HG03565 (cell line): ENCODE measurements at regions not wholly inside any gene's neighbourhood (a gene's known extent, or its start where the extent isn't known, plus 50 kb on each side); places are given as distances from the start of the nearest gene placed in this dataset.

Experiments used
- ATAC-seq: cut with Tn5 transposase; IDR thresholded peaks from one replicate; pipeline ENCODE4 v1.9.1; 2021; ENCODE audit warnings: mild to moderate bottlenecking, moderate library complexity; ENCODE audit not compliant: unreplicated experiment

DNA sequence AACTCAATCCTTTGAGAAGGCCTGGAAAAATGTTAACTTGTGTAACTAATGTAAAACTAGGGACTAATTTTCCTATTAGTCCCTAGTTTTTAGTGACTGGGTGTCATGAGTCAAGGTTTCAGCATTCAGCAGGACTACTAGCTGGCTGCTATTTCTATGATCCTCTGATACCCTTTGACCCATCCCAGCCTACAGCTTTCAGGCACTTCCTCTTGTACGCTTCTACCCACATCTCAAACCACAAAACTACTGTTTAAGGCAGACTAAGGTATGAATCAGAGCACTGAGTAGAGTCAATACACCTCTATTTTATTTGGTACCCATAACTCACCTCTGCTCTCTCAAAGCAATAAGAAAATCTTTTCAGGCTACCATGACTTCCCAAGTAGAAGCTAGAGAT, 809.6 kb downstream of the PDHA2 start:
- ATAC-seq, result no peak

DNA sequence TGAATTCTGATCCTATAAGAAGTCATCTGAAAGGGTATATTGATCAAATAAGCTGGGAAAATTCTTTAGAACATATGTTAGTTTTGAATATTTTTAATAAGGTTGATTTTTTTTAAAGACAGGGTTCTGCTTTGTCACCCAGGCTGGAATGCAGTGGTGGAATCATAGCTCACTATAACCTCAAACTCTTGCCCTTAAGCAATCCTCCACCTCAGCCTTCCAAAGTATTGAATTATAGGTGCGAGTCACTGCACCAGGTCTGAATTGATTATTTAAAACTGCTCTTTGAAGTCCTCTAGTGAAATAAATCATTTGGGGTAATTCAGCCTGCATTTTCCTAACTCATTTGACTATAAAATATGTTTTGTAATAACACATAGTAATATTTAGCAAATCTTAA, 812.3 kb downstream of the PDHA2 start:
- no peak for ATAC-seq

DNA sequence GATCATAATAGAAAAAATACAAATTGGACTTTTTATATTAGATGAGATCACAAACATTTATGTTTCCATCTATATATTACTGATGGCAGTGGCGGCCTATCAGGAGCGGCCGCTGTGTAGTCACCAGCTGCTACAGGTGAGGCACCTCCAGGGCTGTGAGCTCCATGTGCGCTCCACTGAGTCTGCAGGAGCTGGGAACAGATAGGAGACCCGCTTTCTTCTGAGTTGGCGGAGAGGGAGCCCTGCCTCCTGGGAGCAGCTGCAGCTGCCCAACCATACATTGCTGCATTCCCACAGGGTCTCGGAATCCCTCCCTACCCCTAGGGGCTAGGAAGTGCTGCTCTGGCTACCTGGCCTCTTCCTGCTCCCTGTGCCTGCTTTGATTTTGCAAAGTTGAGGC, 812.9 kb downstream of the PDHA2 start:
- ATAC-seq, result no peak

DNA sequence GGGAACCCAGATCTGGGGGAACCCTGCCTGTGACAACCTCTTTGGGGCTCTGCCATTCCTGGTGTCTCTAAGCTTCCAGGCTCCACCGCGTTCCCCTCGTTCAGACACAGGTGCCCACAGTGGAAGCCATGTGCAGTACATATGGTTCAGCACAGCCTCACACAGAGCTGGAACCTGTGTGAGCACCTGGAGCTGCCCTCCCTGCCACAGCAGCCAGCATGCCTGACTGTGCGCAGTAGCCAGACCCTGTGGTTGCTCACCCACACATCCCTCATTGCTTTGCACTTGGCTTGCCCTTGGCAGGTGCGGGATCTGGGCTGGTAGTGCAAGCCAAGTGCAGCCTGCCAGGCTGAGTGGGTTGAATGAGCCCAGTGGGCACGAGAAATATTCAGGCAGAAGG, 814.2 kb downstream of the PDHA2 start:
- ATAC-seq, result no peak

DNA sequence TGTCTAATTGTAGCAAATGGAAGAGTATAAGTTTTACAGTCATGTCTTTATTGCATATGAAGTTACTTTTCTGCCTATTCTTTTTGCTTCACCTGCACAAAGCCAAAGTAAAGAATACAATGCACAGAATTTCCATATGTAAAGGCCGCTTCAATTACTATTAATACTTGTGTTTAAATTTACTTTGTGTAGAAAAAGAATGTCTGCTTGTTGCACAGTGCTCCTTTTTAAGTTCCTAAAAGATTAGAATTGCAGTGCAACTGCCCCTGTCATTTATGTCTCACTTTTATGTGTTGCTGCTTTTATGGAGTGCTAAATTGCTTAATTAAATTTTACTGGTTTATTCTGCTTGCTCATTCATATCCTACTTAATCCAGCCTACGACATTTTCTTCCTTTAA, 830.5 kb downstream of the PDHA2 start:
- ATAC-seq, result no peak

DNA sequence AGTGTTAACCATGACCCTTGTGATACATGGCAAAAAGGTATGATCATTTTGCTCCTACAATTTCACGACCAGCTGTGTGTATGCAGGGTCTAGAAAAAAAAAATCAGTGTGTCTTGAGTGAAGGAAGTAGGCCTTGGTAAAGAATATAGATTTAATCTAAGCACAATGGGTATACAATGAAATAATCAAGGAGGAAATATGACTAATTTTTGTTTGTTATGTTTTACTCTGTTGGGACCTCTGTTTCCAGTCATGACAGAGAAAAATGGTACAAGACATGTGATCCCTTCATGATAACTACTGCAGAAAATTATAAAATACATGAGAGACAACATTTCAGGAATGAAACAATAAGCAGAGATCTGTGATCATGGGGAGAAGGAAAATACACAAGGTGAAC, 835.5 kb downstream of the PDHA2 start:
- ATAC-seq, result no peak

DNA sequence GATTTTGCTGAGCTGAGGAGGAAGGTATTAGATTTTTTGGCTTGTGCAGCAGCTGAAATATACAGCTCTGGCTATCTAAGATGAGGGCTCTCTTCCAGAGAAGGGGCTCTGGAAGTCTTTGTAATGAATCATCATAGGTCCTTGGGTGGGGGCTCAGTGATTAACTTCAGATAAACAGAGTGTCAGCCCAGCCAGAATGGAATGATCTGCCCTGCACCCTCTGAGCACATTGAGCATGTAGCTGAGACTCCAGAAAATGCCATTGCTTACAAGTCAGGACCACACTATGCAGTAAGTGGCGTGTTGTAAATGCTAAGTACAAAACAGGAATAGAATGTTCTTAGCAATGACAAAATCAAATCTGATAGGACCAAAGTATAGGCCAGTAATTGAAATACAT, 836.0 kb downstream of the PDHA2 start:
- no peak for ATAC-seq

DNA sequence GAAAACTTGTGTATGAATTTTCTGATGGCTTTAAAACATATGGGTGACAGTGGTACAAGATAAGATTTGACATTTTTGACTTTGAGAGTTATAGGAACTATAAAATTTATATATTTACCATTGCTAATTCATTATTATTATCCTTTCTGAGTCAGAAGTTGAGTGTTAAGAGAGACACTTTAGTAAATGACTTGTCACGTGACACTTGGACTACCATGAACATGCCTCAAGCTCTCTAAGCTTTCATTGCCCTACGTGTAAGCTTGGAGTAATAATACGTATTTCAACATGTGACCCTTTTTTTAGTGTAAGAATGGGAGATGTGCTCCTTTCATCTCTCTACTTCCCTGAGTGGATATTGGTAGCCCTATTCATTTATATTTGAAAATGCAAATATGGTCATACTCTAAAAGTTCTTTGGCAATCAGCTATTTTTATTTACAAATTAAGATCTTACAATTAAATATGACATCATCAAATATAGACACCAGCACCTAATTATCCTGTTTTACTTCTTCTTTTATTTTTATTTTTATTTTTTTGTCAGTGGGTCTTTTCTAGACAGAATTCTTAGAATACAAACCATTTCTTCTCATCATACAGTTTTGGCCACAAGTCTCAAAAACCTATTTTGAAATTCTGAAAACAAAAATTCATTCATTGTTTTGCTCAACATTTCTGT, 837.0 kb downstream of the PDHA2 start:
- ATAC-seq, result no peak

DNA sequence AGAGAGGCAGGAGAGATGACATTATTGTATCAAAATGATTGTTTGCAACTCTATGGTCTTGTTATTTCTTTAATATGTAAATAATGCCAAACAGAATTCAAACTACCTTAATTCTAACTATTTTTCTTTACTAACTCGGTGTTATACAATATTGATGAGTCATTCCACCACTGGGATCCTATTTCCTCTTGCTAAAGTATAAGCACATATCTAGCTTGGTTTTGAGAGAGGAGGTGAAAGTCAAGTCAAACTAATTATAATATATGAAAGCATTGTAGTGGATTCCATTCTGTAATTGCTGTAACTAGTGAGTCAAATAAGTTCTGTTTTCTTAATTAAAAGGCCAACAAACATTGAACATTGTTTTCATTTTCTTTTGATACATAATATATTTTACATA, 837.6 kb downstream of the PDHA2 start:
- no peak for ATAC-seq

DNA sequence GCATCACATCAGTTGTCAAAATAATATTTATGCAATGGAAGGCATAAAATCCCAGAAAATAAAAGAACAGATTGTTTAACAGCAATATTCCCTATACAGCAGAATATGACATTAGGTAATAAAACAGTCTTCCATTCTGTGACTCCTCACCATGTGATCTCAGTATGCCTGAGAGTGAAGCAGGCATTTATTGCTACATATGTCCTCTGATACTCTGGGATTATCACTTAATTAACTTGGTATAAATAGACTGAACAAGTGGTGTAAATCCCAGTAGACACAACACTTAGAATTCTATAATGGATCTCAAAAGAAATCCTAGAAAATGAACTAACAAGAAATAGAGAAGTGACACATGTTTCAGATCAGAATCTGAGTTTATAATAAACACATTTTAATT, 841.3 kb downstream of the PDHA2 start:
- ATAC-seq, result no peak

DNA sequence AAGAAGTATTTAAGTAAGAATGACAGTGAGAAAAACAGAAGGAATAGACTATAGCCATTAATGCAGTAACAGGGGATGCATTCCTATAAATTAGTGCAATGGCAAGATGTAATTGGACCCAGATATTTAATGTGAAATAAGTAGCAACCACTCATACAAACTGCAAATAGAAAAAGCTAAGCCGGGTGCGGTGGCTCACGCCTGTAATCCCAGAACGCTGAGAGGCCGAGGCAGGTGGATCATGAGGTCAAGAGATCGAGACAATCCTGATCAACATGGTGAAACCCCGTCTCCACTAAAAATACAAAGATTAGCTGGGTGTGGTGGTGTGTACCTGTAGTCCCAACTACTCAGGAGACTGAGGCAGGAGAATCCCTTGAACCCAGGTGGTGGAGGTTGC, 845.8 kb downstream of the PDHA2 start:
- no peak for ATAC-seq

DNA sequence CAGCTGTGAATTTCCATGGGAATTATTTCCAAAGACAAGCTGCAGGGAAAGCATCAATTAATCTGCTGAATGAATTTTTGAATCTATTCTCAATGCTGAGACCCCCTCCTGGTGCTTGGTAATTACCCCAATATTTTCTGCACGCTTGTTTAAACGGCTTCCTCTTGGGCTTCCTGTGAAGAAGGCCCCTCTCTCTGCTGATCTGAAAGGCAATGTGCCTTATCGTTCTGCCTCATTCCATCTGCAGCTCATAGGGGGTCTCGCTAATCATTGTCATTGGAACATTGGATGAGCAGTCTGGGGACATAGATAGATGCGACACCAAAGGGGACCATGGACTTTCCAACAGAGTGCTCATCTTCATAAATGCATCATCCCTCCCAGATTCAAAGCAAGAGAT, 851.6 kb downstream of the PDHA2 start:
- ATAC-seq, result no peak

DNA sequence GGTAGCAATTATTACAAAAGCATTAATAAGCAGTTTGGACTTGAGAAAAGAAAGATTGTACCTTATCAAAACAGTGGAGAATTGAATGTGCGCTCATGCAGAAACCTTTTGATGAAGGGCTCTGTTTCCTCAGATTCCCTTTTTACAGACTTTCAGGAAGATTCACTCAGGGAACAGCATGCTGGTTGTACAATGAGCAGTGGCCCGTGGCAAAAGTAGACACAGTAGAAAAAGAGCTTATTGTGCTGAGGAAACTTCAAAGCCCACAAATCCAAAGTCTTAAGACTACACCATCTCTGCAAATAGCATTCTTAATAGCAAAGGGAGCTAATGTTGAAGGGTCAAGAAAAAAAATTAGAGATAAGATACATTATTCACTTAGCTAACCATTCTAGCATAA, 858.9 kb downstream of the PDHA2 start:
- ATAC-seq, result no peak

DNA sequence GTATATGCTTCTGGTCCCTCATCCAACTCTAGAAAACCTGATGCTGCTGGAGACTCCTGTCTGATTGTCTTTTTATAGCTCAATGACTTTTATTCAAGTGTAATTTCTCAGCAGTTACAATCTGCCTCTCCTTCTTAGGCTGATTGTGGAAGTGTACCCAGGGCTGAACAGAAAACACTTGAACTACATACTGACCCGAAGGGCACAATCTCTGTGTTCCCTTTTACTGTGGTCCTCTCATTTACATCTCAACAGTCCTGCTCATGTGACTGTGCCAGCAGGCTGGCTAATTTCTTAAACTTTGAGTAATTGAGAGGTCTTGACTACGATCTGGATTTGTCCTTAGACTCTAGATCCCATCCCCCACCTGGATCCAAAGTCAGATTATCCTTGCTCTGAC, 863.4 kb downstream of the PDHA2 start:
- no peak for ATAC-seq

DNA sequence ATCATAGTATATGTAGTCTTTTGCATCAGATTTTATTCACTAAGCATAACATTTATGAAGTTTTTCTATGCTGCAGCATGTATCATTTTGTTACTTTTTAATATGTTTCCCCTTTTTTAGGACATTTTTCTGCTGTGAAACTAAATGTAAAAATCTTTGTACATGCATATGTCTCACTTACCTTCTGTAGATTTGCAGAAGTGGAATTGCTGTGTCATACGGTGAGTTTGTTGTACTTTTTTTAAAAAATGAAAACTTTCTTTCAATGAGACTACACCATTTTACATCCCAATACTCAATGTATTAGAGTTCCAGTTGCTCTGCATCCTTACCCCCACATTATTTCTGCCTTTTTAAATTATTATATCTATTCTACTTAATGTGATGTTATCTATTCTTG, 868.9 kb downstream of the PDHA2 start:
- ATAC-seq, result no peak

DNA sequence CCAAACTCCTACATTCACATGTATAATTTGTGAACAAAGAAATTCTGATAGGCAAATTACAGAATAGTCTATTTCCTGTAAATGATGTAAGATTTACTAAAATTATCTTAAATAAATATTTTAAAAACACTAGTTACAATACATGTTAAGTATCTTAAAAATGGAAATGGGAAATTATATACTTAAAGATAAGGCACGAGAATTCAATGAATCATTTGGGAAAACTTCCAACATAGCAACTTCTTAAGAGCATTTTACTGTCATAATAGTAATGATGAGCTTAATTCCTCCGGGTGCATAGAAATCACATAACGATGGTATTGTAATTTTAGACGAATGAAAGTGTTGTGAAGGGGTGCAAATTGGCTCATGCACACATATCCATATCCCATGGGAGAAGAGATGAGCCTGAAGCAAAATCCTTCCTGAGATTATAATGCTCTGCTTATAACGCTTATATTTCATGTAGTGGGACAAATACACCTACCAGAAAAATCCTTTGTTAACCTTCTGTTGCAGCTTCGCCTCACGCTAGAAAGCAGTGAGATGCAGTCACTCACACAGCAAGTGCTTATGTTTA, 873.5 kb downstream of the PDHA2 start:
- ATAC-seq, result no peak

DNA sequence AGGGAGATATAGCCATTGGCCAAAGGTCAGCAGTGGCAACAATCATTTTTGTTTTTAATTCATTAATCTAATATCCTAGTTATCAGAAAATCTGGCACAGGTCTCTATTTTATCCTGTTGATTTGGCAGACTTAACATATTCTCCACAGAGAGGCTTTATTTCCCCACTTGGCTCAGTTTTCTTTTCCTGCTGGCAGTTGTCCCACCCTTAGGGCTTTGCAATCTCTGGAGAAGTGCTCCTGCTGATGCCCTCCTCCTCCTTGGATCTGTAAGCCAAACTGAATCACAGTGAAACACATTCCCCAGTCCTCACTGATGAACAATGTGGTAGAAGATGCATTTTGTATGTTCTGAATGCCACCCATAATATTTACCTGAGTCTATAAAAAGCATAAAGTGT, 889.7 kb downstream of the PDHA2 start:
- no peak for ATAC-seq

DNA sequence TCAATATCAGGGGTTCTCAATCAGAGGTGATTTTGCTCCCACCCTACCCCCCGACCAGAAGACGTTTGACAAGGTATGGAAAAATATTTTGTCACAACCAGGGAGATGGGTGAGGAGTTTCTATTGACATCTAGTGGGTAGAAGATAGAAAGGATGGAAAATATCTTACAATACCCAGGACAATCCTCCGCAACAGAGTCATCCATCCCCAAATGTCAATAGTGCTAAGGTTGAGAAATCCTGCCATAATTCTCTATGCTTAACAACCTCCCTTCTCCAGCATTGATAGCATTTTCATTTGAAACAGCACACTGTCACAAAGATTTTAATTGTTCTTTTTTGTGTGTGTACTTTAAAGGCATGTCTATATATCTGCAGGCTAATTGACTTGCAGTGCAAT, 890.5 kb downstream of the PDHA2 start:
- no peak for ATAC-seq

DNA sequence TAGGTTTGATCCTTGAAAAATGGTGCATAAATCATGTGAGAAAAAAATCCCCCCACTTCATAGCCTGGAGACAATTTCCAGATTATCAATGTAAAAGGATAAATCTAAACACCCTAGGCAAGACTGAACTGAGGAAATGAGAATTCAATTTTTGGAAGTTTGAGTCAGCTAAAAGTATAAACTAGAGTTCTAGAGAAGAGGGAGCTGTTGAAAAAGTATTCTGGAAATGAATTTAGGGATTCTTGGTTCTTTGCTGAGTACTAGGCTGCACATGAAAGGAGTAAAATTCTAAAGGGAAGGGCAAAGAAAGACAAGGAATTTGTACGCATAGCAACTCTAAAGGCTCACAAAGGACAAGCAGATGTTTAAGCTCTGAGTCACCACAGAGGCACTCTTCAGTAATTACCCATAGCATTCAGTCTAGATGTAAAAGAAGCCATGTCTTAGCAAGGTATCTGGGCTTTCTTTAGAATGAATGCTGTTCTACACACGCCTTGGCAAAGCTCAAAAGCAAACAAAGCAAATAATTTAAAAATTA, 896.5 kb downstream of the PDHA2 start:
- ATAC-seq, result no peak

DNA sequence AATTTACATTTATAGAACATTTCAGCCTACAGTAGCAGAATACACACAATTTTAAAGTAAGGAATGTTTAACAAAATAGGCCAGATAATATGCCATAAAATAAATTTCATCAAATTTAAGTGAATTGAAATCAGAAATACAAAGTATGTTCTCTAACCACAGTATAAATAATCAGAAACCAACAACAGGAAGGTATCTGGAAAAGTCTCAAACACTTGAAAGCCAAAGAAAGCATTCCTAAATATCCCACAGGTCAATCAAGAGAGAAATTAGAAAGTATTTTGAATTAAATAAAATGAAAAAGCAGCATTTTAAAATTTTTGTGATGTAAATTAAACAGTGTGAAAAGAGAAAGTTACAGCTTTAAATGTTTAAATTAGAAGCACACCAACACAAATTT, 899.2 kb downstream of the PDHA2 start:
- no peak for ATAC-seq

DNA sequence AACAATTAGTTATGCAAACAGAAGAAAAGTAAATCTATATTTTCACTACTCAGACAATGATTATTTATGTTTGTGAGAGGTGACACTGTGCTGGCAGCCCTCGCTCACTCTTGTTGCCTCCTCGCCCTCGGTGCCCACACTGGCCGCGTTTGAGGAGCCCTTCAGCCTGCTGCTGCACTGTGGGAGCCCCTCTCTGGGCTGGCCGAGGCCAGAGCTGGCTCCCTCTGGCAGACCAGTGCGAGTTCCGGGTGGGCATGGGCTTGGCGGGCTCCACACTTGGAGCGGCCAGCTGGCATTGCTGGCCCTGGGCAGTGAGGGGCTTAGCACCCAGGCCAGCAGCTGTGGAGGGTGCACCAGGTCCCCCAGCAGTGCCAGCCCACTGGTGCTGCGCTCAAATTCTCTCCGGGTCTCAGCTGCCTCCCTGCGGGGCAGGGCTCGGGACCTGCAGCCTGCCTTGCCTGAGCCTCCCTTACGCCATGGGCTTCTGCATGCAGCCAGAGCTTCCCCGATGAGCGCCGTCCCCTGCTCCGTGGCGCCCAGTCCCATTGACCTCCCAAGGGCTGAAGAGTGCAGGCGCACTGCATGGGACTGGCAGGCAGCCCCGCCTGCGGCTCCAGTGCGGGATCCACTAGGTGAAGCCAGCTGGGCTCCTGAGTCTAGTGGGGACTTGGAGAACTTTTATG, 902.6 kb downstream of the PDHA2 start:
- ATAC-seq, result no peak

DNA sequence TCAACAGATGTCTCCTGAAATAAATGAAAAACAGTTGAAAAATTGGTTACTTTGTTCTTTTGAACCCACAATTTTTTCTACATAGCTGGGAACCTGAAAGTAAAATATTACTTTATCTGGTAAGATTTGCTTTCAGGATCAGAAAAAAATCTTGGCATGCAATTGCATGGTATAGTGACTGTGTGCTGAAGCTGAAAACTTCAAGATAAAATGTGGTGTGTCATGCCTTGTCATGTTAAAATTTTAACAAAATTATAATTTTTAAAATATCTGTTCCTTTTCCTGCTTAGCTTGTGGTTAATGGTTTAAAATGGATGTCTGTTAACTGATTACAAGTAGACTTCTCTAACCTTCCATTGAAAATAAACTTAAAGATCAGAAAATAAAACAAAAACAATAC, 904.8 kb downstream of the PDHA2 start:
- ATAC-seq, result no peak
